ENCODE measurements at regions not wholly inside any gene's neighbourhood (a gene's known extent, or its start where the extent isn't known, plus 50 kb on each side); places are given as distances from the start of the nearest gene placed in this dataset.
A peak's percentile ranks its signal among the peaks of the same experiment; 100 is the strongest.
"Not testable (repeated sequence)": the region's sequence is repeated elsewhere in the genome, so short reads cannot be mapped to it uniquely, and the experiment has no call there.

- no peak overlapping the region for H3K27ac Mint-ChIP-seq
- no peaks in the 10 kb centered on the region for H3K9me3 ChIP-seq (ENCODE audit: control insufficient read depth, low read length, poor library complexity, severe bottlenecking)
- peaks cover 16% of the 10 kb centered on the region for H3K27me3 Mint-ChIP-seq
- H3K4me3 Mint-ChIP-seq, result no peak overlapping the region
- no peak for DNase-seq
- H3K36me3 Mint-ChIP-seq (ENCODE audit: low read depth), result no peaks in the 10 kb centered on the region
- ATAC-seq, result no peak
- no peaks in the 10 kb centered on the region for H3K4me1 Mint-ChIP-seq
These were observed 147.6 kb upstream of the BARHL2 start for GRCh38 chr1:90864681-90865080.

- DNase-seq (no peak), ATAC-seq (no peak)
- Mint-ChIP-seq H3K27me3 (peaks cover 22% of the 10 kb centered on the region), H3K27ac (no peak overlapping the region), H3K4me1 (no peaks in the 10 kb centered on the region), H3K4me3 (no peak overlapping the region), H3K36me3 (ENCODE audit: low read depth) (no peaks in the 10 kb centered on the region)
- H3K9me3 ChIP-seq (ENCODE audit: control insufficient read depth, low read length, poor library complexity, severe bottlenecking), result no peaks in the 10 kb centered on the region
These were observed 145.7 kb upstream of the BARHL2 start for GRCh38 chr1:90862782-90863181.

GRCh38 chr1:90861421-90861820 lies 144.3 kb upstream of the BARHL2 start:
- H3K4me3 Mint-ChIP-seq; H3K27ac Mint-ChIP-seq; H3K4me1 Mint-ChIP-seq; DNase-seq; H3K9me3 ChIP-seq (ENCODE audit: control insufficient read depth, low read length, poor library complexity, severe bottlenecking); H3K36me3 Mint-ChIP-seq (ENCODE audit: low read depth); ATAC-seq: not testable (repeated sequence)
- H3K27me3 Mint-ChIP-seq, result peaks cover 35% of the 10 kb centered on the region

GRCh38 chr1:90856463-90857007 lies 139.4 kb upstream of the BARHL2 start:
- Mint-ChIP-seq H3K36me3 (ENCODE audit: low read depth) (no peaks in the 10 kb centered on the region), H3K27ac (no peak overlapping the region), H3K27me3 (peaks cover 55% of the 10 kb centered on the region), H3K4me1 (peaks cover 8% of the 10 kb centered on the region), H3K4me3 (no peak overlapping the region)
- no peaks in the 10 kb centered on the region for H3K9me3 ChIP-seq (ENCODE audit: control insufficient read depth, low read length, poor library complexity, severe bottlenecking)
- DNase-seq, result no peak
- no peak for ATAC-seq

- Mint-ChIP-seq H3K4me3 (no peak overlapping the region), H3K27ac (no peak overlapping the region), H3K36me3 (ENCODE audit: low read depth) (no peaks in the 10 kb centered on the region), H3K4me1 (peaks cover 13% of the 10 kb centered on the region), H3K27me3 (peaks cover 45% of the 10 kb centered on the region)
- ATAC-seq, result no peak
- DNase-seq, result no peak
- H3K9me3 ChIP-seq (ENCODE audit: control insufficient read depth, low read length, poor library complexity, severe bottlenecking), result no peaks in the 10 kb centered on the region
These were observed 137.4 kb upstream of the BARHL2 start for GRCh38 chr1:90854397-90854924.

GRCh38 chr1:90851711-90852050 lies 134.6 kb upstream of the BARHL2 start:
- Mint-ChIP-seq H3K36me3 (ENCODE audit: low read depth) (no peaks in the 10 kb centered on the region), H3K4me3 (peak overlapping the region; percentile 89), H3K27ac (no peak overlapping the region), H3K4me1 (peaks cover 13% of the 10 kb centered on the region), H3K27me3 (peaks cover 49% of the 10 kb centered on the region)
- DNase-seq, result no peak
- H3K9me3 ChIP-seq (ENCODE audit: control insufficient read depth, low read length, poor library complexity, severe bottlenecking), result no peaks in the 10 kb centered on the region
- ATAC-seq, result no peak

- no peaks in the 10 kb centered on the region for H3K9me3 ChIP-seq (ENCODE audit: control insufficient read depth, low read length, poor library complexity, severe bottlenecking)
- H3K4me1 Mint-ChIP-seq, result peaks cover 13% of the 10 kb centered on the region
- H3K27ac Mint-ChIP-seq, result no peak overlapping the region
- peak overlapping the region; percentile 89 for H3K4me3 Mint-ChIP-seq
- no peaks in the 10 kb centered on the region for H3K36me3 Mint-ChIP-seq (ENCODE audit: low read depth)
- DNase-seq (peak; percentile 57 to 70 (median 69)), ATAC-seq (peak; percentile 99)
- peaks cover 47% of the 10 kb centered on the region for H3K27me3 Mint-ChIP-seq
These were observed 134.0 kb upstream of the BARHL2 start for GRCh38 chr1:90850898-90851710.

GRCh38 chr1:90850181-90850897 lies 133.2 kb upstream of the BARHL2 start:
- no peaks in the 10 kb centered on the region for H3K9me3 ChIP-seq (ENCODE audit: control insufficient read depth, low read length, poor library complexity, severe bottlenecking)
- H3K4me3 Mint-ChIP-seq, result peak overlapping the region; percentile 89
- H3K27ac Mint-ChIP-seq, result peak overlapping the region; percentile 49
- ATAC-seq, result no peak
- no peaks in the 10 kb centered on the region for H3K36me3 Mint-ChIP-seq (ENCODE audit: low read depth)
- peaks cover 13% of the 10 kb centered on the region for H3K4me1 Mint-ChIP-seq
- no peak for DNase-seq
- peaks cover 44% of the 10 kb centered on the region for H3K27me3 Mint-ChIP-seq

GRCh38 chr1:90841473-90841872 lies 124.4 kb upstream of the BARHL2 start:
- H3K4me1 Mint-ChIP-seq, result peaks cover 8% of the 10 kb centered on the region
- H3K27ac Mint-ChIP-seq, result no peak overlapping the region
- H3K9me3 ChIP-seq (ENCODE audit: control insufficient read depth, low read length, poor library complexity, severe bottlenecking), result peaks cover 2% of the 10 kb centered on the region
- no peak for DNase-seq
- ATAC-seq, result no peak
- no peak overlapping the region for H3K4me3 Mint-ChIP-seq
- peaks cover 90% of the 10 kb centered on the region for H3K27me3 Mint-ChIP-seq
- H3K36me3 Mint-ChIP-seq (ENCODE audit: low read depth), result peaks cover under 1% of the 10 kb centered on the region

- peaks cover 3% of the 10 kb centered on the region for H3K36me3 Mint-ChIP-seq (ENCODE audit: low read depth)
- no peak for ATAC-seq
- no peak for DNase-seq
- H3K27me3 Mint-ChIP-seq, result peaks cover 92% of the 10 kb centered on the region
- no peak overlapping the region for H3K27ac Mint-ChIP-seq
- no peak overlapping the region for H3K4me3 Mint-ChIP-seq
- H3K9me3 ChIP-seq (ENCODE audit: control insufficient read depth, low read length, poor library complexity, severe bottlenecking), result peaks cover 2% of the 10 kb centered on the region
- H3K4me1 Mint-ChIP-seq, result peaks cover 10% of the 10 kb centered on the region
These were observed 123.2 kb upstream of the BARHL2 start for GRCh38 chr1:90840352-90840751.

- Mint-ChIP-seq H3K27ac (no peak overlapping the region), H3K27me3 (peaks cover 92% of the 10 kb centered on the region), H3K4me3 (no peak overlapping the region), H3K36me3 (ENCODE audit: low read depth) (peaks cover 3% of the 10 kb centered on the region), H3K4me1 (peaks cover 18% of the 10 kb centered on the region)
- no peak for ATAC-seq
- no peak for DNase-seq
- H3K9me3 ChIP-seq (ENCODE audit: control insufficient read depth, low read length, poor library complexity, severe bottlenecking), result peaks cover 2% of the 10 kb centered on the region
These were observed 122.2 kb upstream of the BARHL2 start for GRCh38 chr1:90839323-90839722.

GRCh38 chr1:90838720-90839119 lies 121.6 kb upstream of the BARHL2 start:
- H3K36me3 Mint-ChIP-seq (ENCODE audit: low read depth), result peaks cover 3% of the 10 kb centered on the region
- no peak overlapping the region for H3K4me3 Mint-ChIP-seq
- ATAC-seq (no peak), DNase-seq (no peak)
- H3K4me1 Mint-ChIP-seq, result peaks cover 20% of the 10 kb centered on the region
- peaks cover 92% of the 10 kb centered on the region for H3K27me3 Mint-ChIP-seq
- H3K27ac Mint-ChIP-seq, result no peak overlapping the region
- peaks cover 2% of the 10 kb centered on the region for H3K9me3 ChIP-seq (ENCODE audit: control insufficient read depth, low read length, poor library complexity, severe bottlenecking)

- DNase-seq (no peak), ATAC-seq (no peak)
- no peak overlapping the region for H3K27ac Mint-ChIP-seq
- peaks cover 3% of the 10 kb centered on the region for H3K36me3 Mint-ChIP-seq (ENCODE audit: low read depth)
- peaks cover 92% of the 10 kb centered on the region for H3K27me3 Mint-ChIP-seq
- H3K4me1 Mint-ChIP-seq, result peaks cover 20% of the 10 kb centered on the region
- no peak overlapping the region for H3K4me3 Mint-ChIP-seq
- no peaks in the 10 kb centered on the region for H3K9me3 ChIP-seq (ENCODE audit: control insufficient read depth, low read length, poor library complexity, severe bottlenecking)
These were observed 120.3 kb upstream of the BARHL2 start for GRCh38 chr1:90837420-90837819.

Data from T-helper 17 cell (primary cell).